HCT116 (cell line): ENCODE measurements at regions not wholly inside any gene's neighbourhood (a gene's known extent, or its start where the extent isn't known, plus 50 kb on each side); places are given as distances from the start of the nearest gene placed in this dataset.

Experiments
- ATAC-seq: fragments of 200-7000 bp; cut with Tn5 transposase; 2 replicates; pipeline ENCODE4 v1.9.1; 2020; ENCODE audit warnings: mild to moderate bottlenecking, moderate library complexity
- BruUV-seq: library from RNA; stranded (reverse); fragments of 400-500 nt; replicated peaks from 2 replicates; lab custom pipeline; 2021; lab: Mats Ljungman, UMichigan
- CTCF ChIA-PET: fragments of 300-600 bp; sonication (Branson Sonifier 250); formaldehyde crosslinking; loops from one replicate; lab custom pipeline; 2021; ENCODE audit warnings: antibody characterized with exemption; lab: Charles Lee
- POLR2A ChIA-PET: fragments of 300-600, 350-600 bp; sonication (Branson Sonifier 250); formaldehyde crosslinking; loops from one replicate; lab custom pipeline; 2021; ENCODE audit warnings: antibody characterized with exemption; lab: Charles Lee
- RAD21 ChIA-PET, 2 experiments: fragments of 300-600 bp; sonication (Branson Sonifier 250); formaldehyde crosslinking; loops; one replicate each; lab custom pipeline; 2023; ENCODE audit warnings: low total read pairs in 2 of 2; ENCODE audit not compliant: uncharacterized antibody in 2 of 2, unreplicated experiment in 2 of 2, low non-redundant PET in 1 of 2; lab: Charles Lee
- DNase-seq: peaks from one replicate; pipeline ENCODE4 v3.0.0-alpha.2; 2010; ENCODE audit warnings: low read depth, low spot score
- H2AFZ ChIP-seq: fragments of 200-600 bp; shearing (Covaris generic), sonication (generic); 2 replicates; pipeline ENCODE4 v1.6.1; 2017; ENCODE audit warnings: low read depth, mixed run types, mixed read lengths, antibody characterized with exemption, low read length; ENCODE audit not compliant: poor library complexity, severe bottlenecking
- H3K27ac ChIP-seq: 2 replicates; pipeline ENCODE4 v1.5.1; 2012; ENCODE audit warnings: low read depth, low read length
- H3K27me3 ChIP-seq: fragments of 200-600 bp; sonication (generic); 2 replicates; pipeline ENCODE4 v1.6.1; 2016; ENCODE audit warnings: mixed run types, low read length, mixed read lengths; ENCODE audit not compliant: insufficient read depth
- H3K36me3 ChIP-seq, 2 experiments: fragments of 200-500 bp in 1 of 2; fragments of 200-600 bp in 1 of 2; sonication (Bioruptor generic) in 1 of 2; sonication (generic) in 1 of 2; 2 replicates each; pipeline versions ENCODE4 v1.5.1 to v1.6.1; 2014 to 2016; ENCODE audit warnings: low read length in 2 of 2, inconsistent platforms in 1 of 2, mixed read lengths in 1 of 2, mixed run types in 1 of 2; ENCODE audit not compliant: insufficient read depth in 2 of 2, control insufficient read depth in 1 of 2
- H3K4me1 ChIP-seq, 2 experiments: fragments of 200-600 bp in 1 of 2; sonication (generic) in 1 of 2; 2 replicates each; pipeline versions ENCODE4 v1.5.1 to v1.6.1; 2012 to 2017; ENCODE audit warnings: low read length in 2 of 2, inconsistent platforms in 1 of 2, mild to moderate bottlenecking in 1 of 2, mixed read lengths in 1 of 2, mixed run types in 1 of 2, moderate library complexity in 1 of 2; ENCODE audit not compliant: insufficient read depth in 2 of 2, control insufficient read depth in 1 of 2
- H3K4me2 ChIP-seq: fragments of 200-600 bp; sonication (generic); 2 replicates; pipeline ENCODE4 v1.6.1; 2017; ENCODE audit warnings: mixed run types, low read length, mixed read lengths
- H3K4me3 ChIP-seq, 2 experiments: fragments of 200-600 bp in 1 of 2; sonication (generic) in 1 of 2; replicated peaks in 1 of 2; 2 replicates each; pipeline ENCODE4 v1.5.1; 2011 to 2016; ENCODE audit warnings: low read length in 2 of 2, control low read depth in 1 of 2, low read depth in 1 of 2, mild to moderate bottlenecking in 1 of 2, mixed read lengths in 1 of 2, mixed run types in 1 of 2
- H3K79me2 ChIP-seq: fragments of 200-600 bp; sonication (generic); 2 replicates; pipeline ENCODE4 v1.6.1; 2017; ENCODE audit warnings: mild to moderate bottlenecking, mixed run types, low read length, moderate library complexity, mixed read lengths; ENCODE audit not compliant: insufficient read depth
- H3K9ac ChIP-seq: fragments of 200-600 bp; sonication (generic); 2 replicates; pipeline ENCODE4 v1.6.1; 2016; ENCODE audit warnings: low read length, mixed read lengths
- H3K9me2 ChIP-seq: fragments of 200-600 bp; sonication (generic), shearing (Covaris generic); 2 replicates; pipeline ENCODE4 v1.6.1; 2017; ENCODE audit warnings: mixed run types, mild to moderate bottlenecking, moderate library complexity; ENCODE audit not compliant: insufficient read depth
- H3K9me3 ChIP-seq, 2 experiments: fragments of 200-500 bp in 1 of 2; fragments of 200-600 bp in 1 of 2; sonication (Bioruptor generic) in 1 of 2; sonication (generic) in 1 of 2; 2 replicates each; pipeline ENCODE4 v1.6.1; 2014 to 2017; ENCODE audit warnings: low read length in 2 of 2, mixed read lengths in 2 of 2, inconsistent platforms in 1 of 2, low read depth in 1 of 2, mild to moderate bottlenecking in 1 of 2, mixed run types in 1 of 2, moderate library complexity in 1 of 2; ENCODE audit not compliant: control insufficient read depth in 1 of 2, insufficient read depth in 1 of 2
- H4K20me1 ChIP-seq: fragments of 200-600 bp; sonication (generic), shearing (Covaris generic); 2 replicates; pipeline ENCODE4 v1.6.1; 2017; ENCODE audit warnings: mixed run types, mild to moderate bottlenecking, moderate library complexity; ENCODE audit not compliant: insufficient read depth
- ATF3 ChIP-seq: IDR thresholded peaks from 2 replicates; pipeline ENCODE4 v1.6.1; 2012
- CTCF ChIP-seq, 3 experiments: fragments of 200-600 bp in 1 of 3; sonication (generic) in 1 of 3; IDR thresholded peaks in 2 of 3; conservative IDR thresholded peaks in 1 of 3; 2 replicates each; pipeline ENCODE4 v1.5.1; 2012 to 2017; ENCODE audit warnings: low read depth in 2 of 3, low read length in 2 of 3, antibody characterized with exemption in 1 of 3, borderline replicate concordance in 1 of 3, control low read depth in 1 of 3, mild to moderate bottlenecking in 1 of 3, mixed read lengths in 1 of 3, mixed run types in 1 of 3, moderate library complexity in 1 of 3; ENCODE audit not compliant: insufficient read depth in 1 of 3
- EGR1 ChIP-seq: IDR thresholded peaks from 2 replicates; pipeline ENCODE4 v1.6.1; 2012; ENCODE audit warnings: low read depth
- EZH2phosphoT487 ChIP-seq: fragments of 200-600 bp; IDR thresholded peaks from 2 replicates; pipeline ENCODE4 v1.6.1; 2018; ENCODE audit warnings: antibody characterized with exemption, borderline replicate concordance
- JUND ChIP-seq: IDR thresholded peaks from 2 replicates; pipeline ENCODE4 v1.6.1; 2012
- POLR2A ChIP-seq: IDR thresholded peaks from 2 replicates; pipeline ENCODE4 v1.7.0; 2011; ENCODE audit warnings: borderline replicate concordance; ENCODE audit not compliant: insufficient read depth, insufficient read length; ENCODE audit errors: extremely low read depth
- POLR2AphosphoS5 ChIP-seq: IDR thresholded peaks from 2 replicates; pipeline ENCODE4 v1.6.1; 2011; ENCODE audit warnings: mild to moderate bottlenecking, low read depth, low read length, moderate library complexity
- SIN3A ChIP-seq: IDR thresholded peaks from 2 replicates; pipeline ENCODE4 v1.6.1; 2012; ENCODE audit warnings: low read depth
- SP1 ChIP-seq: IDR thresholded peaks from 2 replicates; pipeline ENCODE4 v1.6.1; 2012; ENCODE audit warnings: low read depth
- SRF ChIP-seq: IDR thresholded peaks from 2 replicates; pipeline ENCODE4 v1.6.1; 2012; ENCODE audit warnings: low read depth
- ZNF274 ChIP-seq: fragments of 200-500 bp; sonication (Bioruptor generic); IDR thresholded peaks from 2 replicates; pipeline ENCODE4 v1.6.1; 2014; ENCODE audit warnings: mild to moderate bottlenecking, low read depth, low read length, inconsistent platforms
- intact Hi-C: fragments of 100-400 bp; cut with micrococcal nuclease; formaldehyde crosslinking; loops from 2 replicates; pipeline ENCODE4 v1.10.0; 2022
- TF ChIP-seq, protein P1 (sequence below): IDR thresholded peaks from 2 replicates; pipeline ENCODE4 v1.6.1; 2012
- TF ChIP-seq, protein P2 (sequence below): IDR thresholded peaks from 2 replicates; pipeline ENCODE4 v1.6.1; 2012; ENCODE audit warnings: low read depth

DNA sequence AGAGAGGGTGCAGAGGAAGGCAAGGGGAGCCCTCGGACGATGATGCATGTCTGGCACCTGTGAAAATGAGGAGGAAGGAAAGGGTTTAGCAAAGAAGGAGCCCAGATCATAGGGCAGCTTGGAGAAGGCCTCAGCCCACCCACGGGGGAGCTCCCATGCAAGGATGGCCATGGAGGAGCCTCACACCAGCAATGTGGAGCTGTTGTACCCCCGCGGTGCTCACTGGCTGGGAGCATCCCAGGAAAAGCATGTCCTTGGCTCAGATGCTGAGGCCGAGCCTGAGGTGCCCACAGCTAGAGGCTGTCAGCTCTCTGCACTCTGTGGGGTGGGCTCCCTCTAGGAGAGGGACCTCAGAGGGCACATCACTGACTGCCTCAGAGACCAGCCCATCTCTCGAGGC is 622.6 kb downstream of the AACS start (continued):
- TF ChIP-seq CTCF (IDR thresholded peaks at IDR 0.05 in 2 of 3, conservative IDR thresholded peaks at IDR 0.05 in 1 of 3; ENCODE audit: borderline replicate concordance in 1 of 3, insufficient read depth in 1 of 3, low read depth in 2 of 3, low read length in 2 of 3) (no peak), SRF (no peak), JUND (no peak), POLR2A (no peak), EGR1 (no peak)
- TF ChIP-seq, all 23 proteins: peak for 0

- POLR2A ChIA-PET = no interaction called here
- intact Hi-C loops = no loop called here
- CTCF ChIA-PET = no interaction called here
Measured at GRCh38 chr12:125688223-125688622, 623.0 kb downstream of the AACS start.

More at GRCh38 chr12:125688223-125688622, 623.0 kb downstream of the AACS start:
- no TSS peak for BruUV-seq
- Histone ChIP-seq H3K36me3 (no peaks in the 10 kb centered on the region), H3K9ac (no peak overlapping the region), H3K9me3 (no peaks in the 10 kb centered on the region; a peak in 1 of 4 replicates), H2AFZ (no peak overlapping the region), H4K20me1 (no peaks in the 10 kb centered on the region), H3K4me1 (no peaks in the 10 kb centered on the region), H3K27me3 (no peaks in the 10 kb centered on the region), H3K4me2 (no peak overlapping the region), H3K79me2 (no peaks in the 10 kb centered on the region), H3K9me2 (no peaks in the 10 kb centered on the region), H3K4me3 (no peak overlapping the region), H3K27ac (no peak overlapping the region)
- RAD21 ChIA-PET = no interaction called here
- ATAC-seq = no peak
- DNase-seq = no peak
- no peak for TF ChIP-seq POLR2A
- TF ChIP-seq SP1 = no peak
- no peak for TF ChIP-seq SRF
- TF ChIP-seq SIN3A = no peak
- no peak for TF ChIP-seq CTCF (IDR thresholded peaks at IDR 0.05 in 2 of 3, conservative IDR thresholded peaks at IDR 0.05 in 1 of 3; ENCODE audit: borderline replicate concordance in 1 of 3, insufficient read depth in 1 of 3, low read depth in 2 of 3, low read length in 2 of 3)
- no peak for TF ChIP-seq EZH2phosphoT487
- TF ChIP-seq, protein P1, sequence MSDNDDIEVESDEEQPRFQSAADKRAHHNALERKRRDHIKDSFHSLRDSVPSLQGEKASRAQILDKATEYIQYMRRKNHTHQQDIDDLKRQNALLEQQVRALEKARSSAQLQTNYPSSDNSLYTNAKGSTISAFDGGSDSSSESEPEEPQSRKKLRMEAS = no peak
- TF ChIP-seq, protein P2, sequence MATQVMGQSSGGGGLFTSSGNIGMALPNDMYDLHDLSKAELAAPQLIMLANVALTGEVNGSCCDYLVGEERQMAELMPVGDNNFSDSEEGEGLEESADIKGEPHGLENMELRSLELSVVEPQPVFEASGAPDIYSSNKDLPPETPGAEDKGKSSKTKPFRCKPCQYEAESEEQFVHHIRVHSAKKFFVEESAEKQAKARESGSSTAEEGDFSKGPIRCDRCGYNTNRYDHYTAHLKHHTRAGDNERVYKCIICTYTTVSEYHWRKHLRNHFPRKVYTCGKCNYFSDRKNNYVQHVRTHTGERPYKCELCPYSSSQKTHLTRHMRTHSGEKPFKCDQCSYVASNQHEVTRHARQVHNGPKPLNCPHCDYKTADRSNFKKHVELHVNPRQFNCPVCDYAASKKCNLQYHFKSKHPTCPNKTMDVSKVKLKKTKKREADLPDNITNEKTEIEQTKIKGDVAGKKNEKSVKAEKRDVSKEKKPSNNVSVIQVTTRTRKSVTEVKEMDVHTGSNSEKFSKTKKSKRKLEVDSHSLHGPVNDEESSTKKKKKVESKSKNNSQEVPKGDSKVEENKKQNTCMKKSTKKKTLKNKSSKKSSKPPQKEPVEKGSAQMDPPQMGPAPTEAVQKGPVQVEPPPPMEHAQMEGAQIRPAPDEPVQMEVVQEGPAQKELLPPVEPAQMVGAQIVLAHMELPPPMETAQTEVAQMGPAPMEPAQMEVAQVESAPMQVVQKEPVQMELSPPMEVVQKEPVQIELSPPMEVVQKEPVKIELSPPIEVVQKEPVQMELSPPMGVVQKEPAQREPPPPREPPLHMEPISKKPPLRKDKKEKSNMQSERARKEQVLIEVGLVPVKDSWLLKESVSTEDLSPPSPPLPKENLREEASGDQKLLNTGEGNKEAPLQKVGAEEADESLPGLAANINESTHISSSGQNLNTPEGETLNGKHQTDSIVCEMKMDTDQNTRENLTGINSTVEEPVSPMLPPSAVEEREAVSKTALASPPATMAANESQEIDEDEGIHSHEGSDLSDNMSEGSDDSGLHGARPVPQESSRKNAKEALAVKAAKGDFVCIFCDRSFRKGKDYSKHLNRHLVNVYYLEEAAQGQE = no peak
- no peak for TF ChIP-seq POLR2AphosphoS5
- no peak for TF ChIP-seq ATF3
- TF ChIP-seq ZNF274 = no peak
